ENCODE measurements at regions not wholly inside any gene's neighbourhood (a gene's known extent, or its start where the extent isn't known, plus 50 kb on each side); places are given as distances from the start of the nearest gene placed in this dataset.

DNA sequence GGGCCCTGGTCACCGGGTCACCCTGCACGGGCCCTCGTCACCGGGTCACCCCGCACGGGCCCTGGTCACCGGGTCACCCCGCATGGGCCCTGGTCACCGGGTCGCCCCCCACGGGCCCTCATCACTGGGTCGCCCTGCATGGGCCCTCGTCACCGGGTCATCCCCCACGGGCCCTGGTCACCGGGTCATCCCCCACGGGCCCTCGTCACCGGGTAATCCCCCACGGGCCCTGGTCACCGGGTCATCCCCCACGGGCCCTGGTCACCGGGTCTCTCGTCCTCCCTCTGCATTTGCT, 77.6 kb downstream of the RIPK4 start:
- Mint-ChIP-seq H3K4me1 (ENCODE audit: low read depth) (no peaks in the 10 kb centered on the region), H3K27me3 (ENCODE audit: low read depth) (peaks cover 7% of the 10 kb centered on the region)

DNA sequence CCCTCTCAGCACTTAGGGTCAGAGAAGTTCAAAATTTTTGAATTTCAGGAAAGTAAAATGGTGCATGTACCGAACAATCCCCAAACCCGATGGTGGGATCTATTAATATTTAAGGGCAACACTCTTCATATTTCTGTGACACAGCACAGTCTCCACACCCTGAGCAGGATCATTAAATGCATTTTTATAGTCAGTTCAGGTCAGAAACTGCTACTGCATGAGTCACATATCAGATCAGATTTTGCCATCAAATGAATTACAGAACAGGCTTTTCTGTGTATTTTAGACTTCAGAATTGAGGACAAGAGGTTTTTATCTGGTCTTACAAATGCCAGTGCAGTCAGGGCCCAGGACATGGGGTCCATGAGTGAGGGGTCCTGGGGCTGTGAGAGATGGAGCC, 79.2 kb downstream of the RIPK4 start:
- ATAC-seq (replicated peaks in 1 of 2) (no peak), DNase-seq (no peak)
- H3K27ac Mint-ChIP-seq: no peak overlapping the region
- H3K27me3 Mint-ChIP-seq (ENCODE audit: low read depth): no peaks in the 10 kb centered on the region
- H3K9me3 Mint-ChIP-seq: no peaks in the 10 kb centered on the region
- no peaks in the 10 kb centered on the region for H3K4me1 Mint-ChIP-seq (ENCODE audit: low read depth)
- no peaks in the 10 kb centered on the region for H3K36me3 Mint-ChIP-seq (ENCODE audit: insufficient read depth in 2 of 2)
- H3K4me3 Mint-ChIP-seq: no peak overlapping the region

More for the DNA sequence above, 77.6 kb downstream of the RIPK4 start:
- Mint-ChIP-seq H3K27ac (no peak overlapping the region), H3K36me3 (ENCODE audit: insufficient read depth in 2 of 2) (no peaks in the 10 kb centered on the region), H3K9me3 (peaks cover 0 to 3% of the 10 kb centered on the region in 2 donors), H3K4me3 (no peak overlapping the region)
- DNase-seq: no peak
- ATAC-seq (replicated peaks in 1 of 2): no peak

DNA sequence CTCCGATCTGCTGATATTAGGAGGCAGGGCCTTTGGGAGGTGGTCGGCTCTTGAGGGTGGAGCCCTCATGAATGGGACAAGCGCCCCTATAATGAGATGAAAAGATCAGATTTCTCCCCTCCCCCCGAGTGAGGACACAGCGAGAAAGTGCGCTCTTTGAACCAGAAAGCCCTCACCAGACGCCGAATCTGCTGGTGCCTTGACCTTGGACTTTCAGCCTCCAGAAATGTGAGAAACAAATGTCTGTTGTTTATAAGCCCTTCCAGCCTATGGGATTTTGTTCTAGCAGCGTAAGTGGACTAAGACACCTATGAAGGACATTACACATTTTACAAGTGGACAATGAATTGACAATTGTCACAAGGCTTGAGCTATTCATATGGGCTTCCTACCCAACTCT, 80.2 kb downstream of the RIPK4 start:
- no peak for ATAC-seq (replicated peaks in 1 of 2)
- no peaks in the 10 kb centered on the region for H3K9me3 Mint-ChIP-seq
- H3K27ac Mint-ChIP-seq: no peak overlapping the region
- H3K4me3 Mint-ChIP-seq: no peak overlapping the region
- DNase-seq: no peak
- H3K4me1 Mint-ChIP-seq (ENCODE audit: low read depth): no peaks in the 10 kb centered on the region
- H3K27me3 Mint-ChIP-seq (ENCODE audit: low read depth): no peaks in the 10 kb centered on the region
- H3K36me3 Mint-ChIP-seq (ENCODE audit: insufficient read depth in 2 of 2): no peaks in the 10 kb centered on the region

DNA sequence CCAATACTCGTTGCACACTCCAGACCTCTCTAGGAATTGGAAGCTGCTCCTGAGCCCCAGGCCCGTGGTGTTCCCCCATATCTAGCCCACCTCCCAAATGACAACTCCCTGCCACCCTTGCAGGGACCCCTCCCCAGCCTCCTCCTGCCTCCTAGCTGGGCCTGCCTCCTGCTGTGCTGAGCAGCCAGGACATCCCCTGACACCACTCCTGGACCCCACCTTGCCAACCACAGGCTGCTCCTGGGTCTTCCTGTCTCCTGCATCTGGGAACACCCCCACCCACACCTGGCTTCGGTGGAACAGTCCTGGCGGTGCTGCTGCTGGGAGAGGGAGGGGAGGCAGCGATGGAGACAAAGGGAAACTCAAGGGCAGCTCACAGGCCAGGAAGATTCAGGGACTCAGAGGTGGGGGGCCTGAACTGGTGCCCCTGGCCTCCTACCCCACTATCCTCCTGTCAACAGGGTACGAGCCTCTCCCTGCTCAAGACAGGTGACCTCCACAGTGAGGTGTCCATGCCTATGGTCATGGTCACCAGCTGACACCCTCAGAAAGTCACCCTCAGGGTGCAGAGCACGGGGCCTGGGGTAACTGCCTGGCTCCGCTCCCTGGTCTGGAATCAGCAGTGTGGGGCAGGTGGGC, 81.2 kb downstream of the RIPK4 start:
- H3K36me3 Mint-ChIP-seq (ENCODE audit: insufficient read depth in 2 of 2): no peaks in the 10 kb centered on the region
- no peaks in the 10 kb centered on the region for H3K4me1 Mint-ChIP-seq (ENCODE audit: low read depth)
- H3K27ac Mint-ChIP-seq: no peak overlapping the region
- no peak overlapping the region for H3K4me3 Mint-ChIP-seq
- no peaks in the 10 kb centered on the region for H3K27me3 Mint-ChIP-seq (ENCODE audit: low read depth)
- DNase-seq (no peak), ATAC-seq (replicated peaks in 1 of 2) (no peak)
- H3K9me3 Mint-ChIP-seq: no peaks in the 10 kb centered on the region

DNA sequence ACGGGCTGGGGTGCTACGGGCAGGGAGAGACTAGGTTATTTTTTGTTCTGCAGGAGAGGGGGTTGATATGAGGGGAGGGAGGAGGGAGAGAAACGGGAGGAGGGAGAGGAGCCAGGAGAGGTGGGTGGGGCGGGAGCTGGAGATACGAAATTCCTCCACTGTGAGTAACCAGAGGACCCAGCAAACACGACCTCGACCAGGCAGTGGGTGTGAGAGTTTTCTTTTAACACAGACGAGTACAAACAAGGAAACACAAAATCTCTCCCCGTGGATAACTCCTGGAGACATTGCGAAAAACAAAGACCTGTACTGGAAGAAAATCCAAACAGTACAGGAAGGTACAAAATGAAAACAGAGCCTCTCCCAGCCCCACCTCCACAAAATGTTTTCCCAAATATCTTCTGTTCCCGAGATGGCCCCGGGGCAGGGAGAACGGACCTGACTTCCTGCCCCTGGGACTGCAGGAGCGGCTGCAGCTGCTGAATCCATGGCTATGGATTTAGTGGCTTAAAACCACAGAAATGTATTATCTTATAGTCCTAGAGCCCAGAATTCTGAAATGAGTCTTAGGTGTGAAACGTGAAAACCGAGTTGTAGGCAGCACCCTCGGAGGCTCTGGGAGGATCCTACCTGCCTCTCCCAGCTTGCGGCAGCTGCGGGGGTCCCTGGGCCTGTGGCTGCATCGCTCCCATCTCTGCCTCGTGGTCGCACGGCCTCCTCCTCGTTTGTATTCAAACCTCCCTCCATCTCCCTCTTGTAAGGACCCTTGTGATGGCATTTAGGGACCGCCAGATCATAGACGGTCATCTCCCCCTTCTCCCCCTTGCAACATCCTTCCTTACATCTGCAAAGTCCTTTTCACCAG, 82.2 kb downstream of the RIPK4 start:
- Mint-ChIP-seq H3K27ac (no peak overlapping the region), H3K9me3 (no peaks in the 10 kb centered on the region), H3K4me3 (no peak overlapping the region), H3K27me3 (ENCODE audit: low read depth) (no peaks in the 10 kb centered on the region), H3K4me1 (ENCODE audit: low read depth) (no peaks in the 10 kb centered on the region), H3K36me3 (ENCODE audit: insufficient read depth in 2 of 2) (no peaks in the 10 kb centered on the region)
- no peak for ATAC-seq (replicated peaks in 1 of 2)
- no peak for DNase-seq

DNA sequence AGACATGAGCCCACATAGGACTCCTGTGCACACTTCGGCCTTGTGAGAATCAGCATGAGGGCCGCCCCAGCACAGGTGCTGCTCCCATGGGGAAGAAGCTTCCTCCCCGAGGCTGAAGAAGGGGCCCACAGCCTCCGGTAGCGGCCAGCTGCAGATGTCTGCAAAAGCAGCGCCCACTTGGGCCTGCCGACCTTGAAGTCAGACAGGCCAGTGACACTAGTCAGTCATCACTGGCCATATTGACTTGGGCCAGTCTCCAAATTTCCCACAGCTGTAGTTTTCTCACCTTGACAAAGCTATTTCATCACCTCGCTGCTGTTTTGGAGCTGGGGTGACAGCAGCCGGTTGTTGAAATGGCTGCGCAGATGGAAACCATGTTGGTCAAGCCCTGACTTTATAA, 83.0 kb downstream of the RIPK4 start:
- Mint-ChIP-seq H3K9me3 (no peaks in the 10 kb centered on the region), H3K36me3 (ENCODE audit: insufficient read depth in 2 of 2) (no peaks in the 10 kb centered on the region), H3K27ac (no peak overlapping the region), H3K27me3 (ENCODE audit: low read depth) (no peaks in the 10 kb centered on the region), H3K4me1 (ENCODE audit: low read depth) (no peaks in the 10 kb centered on the region), H3K4me3 (no peak overlapping the region)
- ATAC-seq (replicated peaks in 1 of 2) (no peak), DNase-seq (no peak)

DNA sequence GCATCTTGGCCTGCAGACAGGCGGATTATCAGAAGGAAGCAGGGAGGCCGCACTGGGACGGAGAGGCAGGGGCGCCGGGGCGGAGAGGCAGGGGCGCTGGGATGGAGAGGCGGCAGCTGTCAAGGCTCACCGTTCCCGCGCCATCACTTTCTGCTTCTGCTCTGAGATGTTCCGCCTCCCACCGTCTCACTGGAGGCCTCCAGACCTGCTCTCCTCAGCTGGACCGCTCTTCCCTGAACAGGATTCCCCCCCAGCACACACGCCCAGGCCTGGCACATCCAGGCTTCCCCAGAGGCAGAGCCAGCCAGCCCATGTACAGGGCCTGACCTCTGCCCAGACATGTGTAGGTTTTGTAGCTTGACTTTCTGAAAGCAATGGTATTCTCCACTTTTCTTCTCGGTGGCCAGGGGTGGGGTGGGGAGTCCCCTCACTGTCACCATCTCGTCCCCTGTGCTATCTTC, 84.1 kb downstream of the RIPK4 start:
- no peaks in the 10 kb centered on the region for H3K9me3 Mint-ChIP-seq
- no peak overlapping the region for H3K27ac Mint-ChIP-seq
- H3K36me3 Mint-ChIP-seq (ENCODE audit: insufficient read depth in 2 of 2): no peaks in the 10 kb centered on the region
- DNase-seq: no peak
- ATAC-seq (replicated peaks in 1 of 2): no peak
- H3K4me1 Mint-ChIP-seq (ENCODE audit: low read depth): no peaks in the 10 kb centered on the region
- H3K27me3 Mint-ChIP-seq (ENCODE audit: low read depth): no peaks in the 10 kb centered on the region
- no peak overlapping the region for H3K4me3 Mint-ChIP-seq

DNA sequence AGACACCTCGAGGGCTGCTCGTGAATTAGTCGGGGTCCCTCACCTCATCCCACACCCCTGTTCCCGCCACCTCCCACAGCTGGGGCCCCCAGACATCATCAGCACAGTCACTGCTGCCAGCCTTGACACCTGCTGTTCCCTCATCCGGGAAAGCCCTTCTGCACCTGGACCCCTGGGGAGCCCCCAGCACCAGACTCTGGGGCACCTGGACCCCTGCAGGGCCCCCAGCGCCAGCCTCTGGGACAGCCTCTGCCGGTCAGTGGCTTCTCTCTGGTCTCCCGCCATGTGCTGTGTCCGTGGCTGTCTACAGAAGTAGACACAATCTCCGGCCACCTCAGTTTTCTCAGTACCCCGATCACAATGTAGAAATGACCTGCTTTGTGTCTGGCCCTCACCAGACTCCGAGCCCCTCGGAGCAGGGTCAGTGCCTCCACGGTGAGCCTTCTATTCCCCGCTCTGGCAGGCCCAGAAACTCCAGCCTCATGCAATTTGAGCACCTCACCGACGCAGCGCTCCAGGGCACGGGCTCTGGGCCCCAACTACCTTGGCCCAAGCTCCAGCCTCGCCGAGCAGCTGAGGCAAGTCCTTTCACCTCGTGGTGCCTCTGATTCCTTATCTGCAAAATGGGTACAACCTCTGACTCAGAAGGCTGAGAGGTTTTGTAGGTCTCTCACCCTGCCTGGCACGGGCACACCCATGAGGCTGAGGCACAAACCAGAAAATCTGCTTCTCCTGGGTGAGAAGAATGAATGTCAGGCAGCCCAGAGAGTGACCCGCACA, 84.7 kb downstream of the RIPK4 start:
- peaks cover 6% of the 10 kb centered on the region for H3K27me3 Mint-ChIP-seq (ENCODE audit: low read depth)
- H3K4me1 Mint-ChIP-seq (ENCODE audit: low read depth): no peaks in the 10 kb centered on the region
- no peak overlapping the region for H3K4me3 Mint-ChIP-seq
- H3K9me3 Mint-ChIP-seq: no peaks in the 10 kb centered on the region
- DNase-seq (no peak), ATAC-seq (replicated peaks in 1 of 2) (no peak)
- no peak overlapping the region for H3K27ac Mint-ChIP-seq
- H3K36me3 Mint-ChIP-seq (ENCODE audit: insufficient read depth in 2 of 2): no peaks in the 10 kb centered on the region

DNA sequence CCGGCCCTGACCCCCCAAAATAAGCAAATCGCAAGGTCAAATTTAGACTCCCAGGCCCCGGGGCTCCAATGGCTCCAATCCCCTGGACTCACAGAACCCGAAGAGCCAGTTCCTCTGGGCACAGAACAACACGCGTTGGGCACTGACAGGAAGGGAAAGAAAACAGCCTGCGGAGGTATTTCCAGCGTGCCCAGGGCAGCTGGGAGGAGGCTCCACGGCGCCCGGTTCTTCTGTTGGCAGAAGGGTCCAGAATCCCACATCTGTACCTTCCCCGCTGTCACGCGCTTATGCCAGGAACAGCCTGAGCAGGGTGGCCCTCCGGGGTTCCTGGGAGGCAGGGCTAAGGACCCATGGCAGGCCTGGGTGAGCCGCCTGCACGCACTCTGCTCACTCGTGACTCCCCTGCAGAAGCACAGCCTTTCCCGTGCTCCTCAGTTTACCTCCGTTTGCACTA, 85.5 kb downstream of the RIPK4 start:
- no peak for ATAC-seq (replicated peaks in 1 of 2)

DNA sequence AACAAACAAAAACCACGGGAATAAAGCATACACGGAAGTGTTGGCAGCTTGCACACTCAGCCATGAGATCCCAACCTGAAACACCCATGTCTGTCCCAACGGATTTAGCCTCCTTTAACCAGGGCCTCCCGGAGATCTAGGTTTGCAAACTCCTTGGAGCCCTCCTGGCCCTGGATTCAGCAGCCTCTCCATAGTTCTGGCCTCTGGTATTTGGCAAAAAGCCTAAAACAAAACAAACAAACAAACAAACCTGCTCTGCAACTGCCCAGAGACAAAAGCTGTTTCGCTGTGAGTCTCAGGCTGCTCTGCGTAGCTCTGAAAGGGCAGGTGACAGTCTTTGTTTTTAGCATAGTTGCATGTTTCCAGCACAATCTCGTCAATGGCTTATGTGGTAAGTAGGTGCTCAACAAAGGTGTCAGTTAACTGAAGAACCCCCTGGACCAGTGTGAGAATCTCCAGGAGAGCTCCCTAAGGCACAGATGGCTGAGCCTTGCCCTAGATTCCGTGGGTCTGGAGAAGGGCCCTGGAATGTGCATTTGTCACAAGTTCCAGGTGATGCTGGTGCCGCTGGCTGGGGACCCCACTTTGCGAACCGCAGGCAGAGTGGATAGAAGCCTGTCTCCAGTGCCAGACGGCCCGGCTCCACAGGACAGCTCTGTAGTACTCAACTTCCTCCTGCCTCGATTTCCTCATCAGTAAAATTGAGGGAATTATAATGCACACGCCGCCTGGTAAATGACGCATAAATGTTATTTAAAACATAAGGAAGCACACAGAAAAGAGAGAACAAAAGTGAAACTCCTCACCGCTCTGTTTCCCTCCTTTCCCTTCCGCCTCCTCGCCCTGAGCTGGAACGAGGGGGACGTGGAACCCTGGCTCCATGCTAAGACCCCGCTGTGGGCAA, 86.2 kb downstream of the RIPK4 start:
- no peak overlapping the region for H3K27ac Mint-ChIP-seq

More for the DNA sequence above, 85.5 kb downstream of the RIPK4 start:
- Mint-ChIP-seq H3K27ac (no peak overlapping the region), H3K36me3 (ENCODE audit: insufficient read depth in 2 of 2) (no peaks in the 10 kb centered on the region), H3K9me3 (no peaks in the 10 kb centered on the region), H3K27me3 (ENCODE audit: low read depth) (peaks cover 6% of the 10 kb centered on the region), H3K4me3 (no peak overlapping the region), H3K4me1 (ENCODE audit: low read depth) (no peaks in the 10 kb centered on the region)
- no peak for DNase-seq

DNA sequence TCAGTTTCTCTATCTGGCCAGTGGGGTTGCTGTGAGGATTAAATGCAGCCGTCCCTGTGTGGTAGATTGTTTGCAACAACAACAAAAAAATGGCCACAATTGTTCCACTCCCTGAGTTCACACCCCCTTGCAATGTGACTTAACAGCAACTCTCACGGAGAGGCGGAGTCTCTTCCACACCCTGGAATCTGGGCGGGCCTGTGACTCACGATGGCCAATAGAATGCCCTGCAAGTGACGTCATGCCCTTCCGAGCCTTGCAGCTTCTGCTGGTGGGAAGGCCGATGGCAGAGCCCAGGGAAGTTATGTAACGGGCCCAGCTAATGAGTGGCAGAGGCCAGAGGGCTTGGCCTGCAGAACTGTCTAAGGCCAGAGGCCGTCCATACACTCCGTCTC, 87.9 kb downstream of the RIPK4 start:
- Mint-ChIP-seq H3K36me3 (ENCODE audit: insufficient read depth in 2 of 2) (no peaks in the 10 kb centered on the region), H3K27me3 (ENCODE audit: low read depth) (peaks cover 6% of the 10 kb centered on the region), H3K4me1 (ENCODE audit: low read depth) (no peaks in the 10 kb centered on the region), H3K4me3 (no peak overlapping the region), H3K9me3 (no peaks in the 10 kb centered on the region), H3K27ac (no peak overlapping the region)
- ATAC-seq (replicated peaks in 1 of 2) (no peak), DNase-seq (no peak)

More for the DNA sequence above, 86.2 kb downstream of the RIPK4 start:
- Mint-ChIP-seq H3K27me3 (ENCODE audit: low read depth) (peaks cover 6% of the 10 kb centered on the region), H3K4me3 (no peak overlapping the region), H3K4me1 (ENCODE audit: low read depth) (no peaks in the 10 kb centered on the region), H3K36me3 (ENCODE audit: insufficient read depth in 2 of 2) (no peaks in the 10 kb centered on the region), H3K9me3 (no peaks in the 10 kb centered on the region)
- ATAC-seq (replicated peaks in 1 of 2) (no peak), DNase-seq (no peak)

DNA sequence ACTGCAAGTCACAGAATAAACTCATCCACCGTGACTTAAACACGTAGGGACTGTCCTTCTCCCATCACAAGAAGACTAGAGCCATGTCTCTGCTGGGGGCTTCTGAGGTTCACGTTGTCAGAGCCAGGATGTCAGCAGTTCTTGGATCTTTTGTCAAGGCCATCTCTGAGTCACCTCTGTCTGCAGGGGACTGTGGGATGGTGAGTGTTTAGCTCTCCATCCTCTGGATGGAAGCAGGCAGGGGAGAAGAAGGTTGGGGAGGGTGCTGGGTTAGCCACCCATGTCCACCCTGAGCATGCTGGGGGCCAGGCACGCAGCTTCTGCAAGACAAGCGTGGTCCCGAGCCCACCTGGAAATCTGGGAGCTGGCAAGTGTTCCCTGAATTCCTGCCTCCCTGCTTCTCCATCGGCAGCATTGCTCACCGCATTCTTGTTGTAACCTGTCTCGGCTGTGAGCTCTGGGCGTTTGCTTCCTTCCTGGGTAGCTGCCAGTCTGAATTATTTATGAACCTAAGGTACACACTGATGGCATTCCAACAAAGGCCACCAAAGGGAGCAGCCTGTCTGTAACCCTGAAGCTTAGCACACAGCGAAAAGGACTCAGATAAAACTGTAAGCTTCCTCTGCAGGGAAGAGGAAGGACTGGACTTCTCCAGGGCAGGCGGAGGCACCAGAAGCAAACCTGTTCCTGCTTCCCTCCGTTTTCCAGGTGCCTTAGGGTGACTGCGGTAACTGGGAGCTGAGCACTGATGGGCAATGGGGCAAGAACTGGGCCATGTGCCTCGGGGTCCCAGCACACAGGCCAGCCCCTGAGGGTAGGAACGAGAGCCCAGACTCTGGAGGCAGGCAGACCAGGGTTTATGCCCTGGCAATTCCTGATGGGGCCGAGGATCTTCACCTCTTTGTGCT, 88.6 kb downstream of the RIPK4 start:
- H3K27me3 Mint-ChIP-seq (ENCODE audit: low read depth): peaks cover 6% of the 10 kb centered on the region
- no peaks in the 10 kb centered on the region for H3K36me3 Mint-ChIP-seq (ENCODE audit: insufficient read depth in 2 of 2)
- H3K9me3 Mint-ChIP-seq: no peaks in the 10 kb centered on the region
- H3K4me3 Mint-ChIP-seq: no peak overlapping the region
- DNase-seq: no peak
- H3K27ac Mint-ChIP-seq: no peak overlapping the region
- no peak for ATAC-seq (replicated peaks in 1 of 2)
- no peaks in the 10 kb centered on the region for H3K4me1 Mint-ChIP-seq (ENCODE audit: low read depth)

Measured in activated T-cell treated with anti-CD3 and anti-CD28 coated beads, Interleukin-2, amount 50 U/mL, for 72 hours (primary cell).